ENCODE measurements at regions not wholly inside any gene's neighbourhood (a gene's known extent, or its start where the extent isn't known, plus 50 kb on each side); places are given as distances from the start of the nearest gene placed in this dataset.

GRCh38 chr18:75831960-75832359 lies 404.5 kb upstream of the SMIM21 start:
- Histone ChIP-seq H2AFZ (no peak overlapping the region), H3K27ac (ENCODE audit: low read depth) (no peak overlapping the region), H3K9me2 (ENCODE audit: insufficient read depth) (no peaks in the 10 kb centered on the region; the same call in 1 of the 2 replicates), H3F3A (replicated peaks; ENCODE audit: low read depth) (no peaks in the 10 kb centered on the region), H3K4me2 (no peak overlapping the region), H3K4me1 (ENCODE audit: insufficient read depth) (peaks cover 14% of the 10 kb centered on the region; the same call in 1 of the 2 replicates), H3K36me3 (ENCODE audit: insufficient read depth) (no peaks in the 10 kb centered on the region), H4K20me1 (replicated peaks; ENCODE audit: insufficient read depth) (no peaks in the 10 kb centered on the region), H3K79me2 (replicated peaks; ENCODE audit: insufficient read depth) (no peaks in the 10 kb centered on the region), H3K4me3 (no peak overlapping the region), H3K27me3 (ENCODE audit: insufficient read depth) (no peaks in the 10 kb centered on the region)
- no peak overlapping the region for H3K4me3 Mint-ChIP-seq
- H3K36me3 Mint-ChIP-seq (ENCODE audit: low read depth): no peaks in the 10 kb centered on the region
- DNase-seq (ENCODE audit: low spot score) (no peak), ATAC-seq (no peak)
- H3K27me3 Mint-ChIP-seq (ENCODE audit: insufficient read depth, low read depth, poor library complexity): no peaks in the 10 kb centered on the region
- TF ChIP-seq ZNF331 (CRISPR knock-in tag; IDR thresholded peaks at IDR 0.05; ENCODE audit: low read depth): no peak
- no peak for TF ChIP-seq ZNF114 (CRISPR knock-in tag; IDR thresholded peaks at IDR 0.05)
- no peak for TF ChIP-seq CREB1 (CRISPR knock-in tag; IDR thresholded peaks at IDR 0.05; ENCODE audit: low read depth)
- no peak for TF ChIP-seq STAT1 (IDR thresholded peaks at IDR 0.05; ENCODE audit: unreplicated experiment)
- no peak for TF ChIP-seq EZH2 (IDR thresholded peaks at IDR 0.05; ENCODE audit: low read depth, unreplicated experiment)
- TF ChIP-seq, protein P1, sequence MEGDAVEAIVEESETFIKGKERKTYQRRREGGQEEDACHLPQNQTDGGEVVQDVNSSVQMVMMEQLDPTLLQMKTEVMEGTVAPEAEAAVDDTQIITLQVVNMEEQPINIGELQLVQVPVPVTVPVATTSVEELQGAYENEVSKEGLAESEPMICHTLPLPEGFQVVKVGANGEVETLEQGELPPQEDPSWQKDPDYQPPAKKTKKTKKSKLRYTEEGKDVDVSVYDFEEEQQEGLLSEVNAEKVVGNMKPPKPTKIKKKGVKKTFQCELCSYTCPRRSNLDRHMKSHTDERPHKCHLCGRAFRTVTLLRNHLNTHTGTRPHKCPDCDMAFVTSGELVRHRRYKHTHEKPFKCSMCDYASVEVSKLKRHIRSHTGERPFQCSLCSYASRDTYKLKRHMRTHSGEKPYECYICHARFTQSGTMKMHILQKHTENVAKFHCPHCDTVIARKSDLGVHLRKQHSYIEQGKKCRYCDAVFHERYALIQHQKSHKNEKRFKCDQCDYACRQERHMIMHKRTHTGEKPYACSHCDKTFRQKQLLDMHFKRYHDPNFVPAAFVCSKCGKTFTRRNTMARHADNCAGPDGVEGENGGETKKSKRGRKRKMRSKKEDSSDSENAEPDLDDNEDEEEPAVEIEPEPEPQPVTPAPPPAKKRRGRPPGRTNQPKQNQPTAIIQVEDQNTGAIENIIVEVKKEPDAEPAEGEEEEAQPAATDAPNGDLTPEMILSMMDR (conservative IDR thresholded peaks at IDR 0.05; ENCODE audit: low read depth in 2 of 2): no peak
- TF ChIP-seq REST (IDR thresholded peaks at IDR 0.05; ENCODE audit: unreplicated experiment): no peak
- no peak for TF ChIP-seq POLR2AphosphoS5 (IDR thresholded peaks at IDR 0.05; ENCODE audit: low read depth)
- TF ChIP-seq JUNB (IDR thresholded peaks at IDR 0.05; ENCODE audit: unreplicated experiment): no peak
- TF ChIP-seq EZH2phosphoT487 (IDR thresholded peaks at IDR 0.05; ENCODE audit: unreplicated experiment): no peak
- no peak for TF ChIP-seq ETS1 (IDR thresholded peaks at IDR 0.05)
- no peak for TF ChIP-seq NANOG (IDR thresholded peaks at IDR 0.05; ENCODE audit: borderline replicate concordance)
- TF ChIP-seq, protein P2, sequence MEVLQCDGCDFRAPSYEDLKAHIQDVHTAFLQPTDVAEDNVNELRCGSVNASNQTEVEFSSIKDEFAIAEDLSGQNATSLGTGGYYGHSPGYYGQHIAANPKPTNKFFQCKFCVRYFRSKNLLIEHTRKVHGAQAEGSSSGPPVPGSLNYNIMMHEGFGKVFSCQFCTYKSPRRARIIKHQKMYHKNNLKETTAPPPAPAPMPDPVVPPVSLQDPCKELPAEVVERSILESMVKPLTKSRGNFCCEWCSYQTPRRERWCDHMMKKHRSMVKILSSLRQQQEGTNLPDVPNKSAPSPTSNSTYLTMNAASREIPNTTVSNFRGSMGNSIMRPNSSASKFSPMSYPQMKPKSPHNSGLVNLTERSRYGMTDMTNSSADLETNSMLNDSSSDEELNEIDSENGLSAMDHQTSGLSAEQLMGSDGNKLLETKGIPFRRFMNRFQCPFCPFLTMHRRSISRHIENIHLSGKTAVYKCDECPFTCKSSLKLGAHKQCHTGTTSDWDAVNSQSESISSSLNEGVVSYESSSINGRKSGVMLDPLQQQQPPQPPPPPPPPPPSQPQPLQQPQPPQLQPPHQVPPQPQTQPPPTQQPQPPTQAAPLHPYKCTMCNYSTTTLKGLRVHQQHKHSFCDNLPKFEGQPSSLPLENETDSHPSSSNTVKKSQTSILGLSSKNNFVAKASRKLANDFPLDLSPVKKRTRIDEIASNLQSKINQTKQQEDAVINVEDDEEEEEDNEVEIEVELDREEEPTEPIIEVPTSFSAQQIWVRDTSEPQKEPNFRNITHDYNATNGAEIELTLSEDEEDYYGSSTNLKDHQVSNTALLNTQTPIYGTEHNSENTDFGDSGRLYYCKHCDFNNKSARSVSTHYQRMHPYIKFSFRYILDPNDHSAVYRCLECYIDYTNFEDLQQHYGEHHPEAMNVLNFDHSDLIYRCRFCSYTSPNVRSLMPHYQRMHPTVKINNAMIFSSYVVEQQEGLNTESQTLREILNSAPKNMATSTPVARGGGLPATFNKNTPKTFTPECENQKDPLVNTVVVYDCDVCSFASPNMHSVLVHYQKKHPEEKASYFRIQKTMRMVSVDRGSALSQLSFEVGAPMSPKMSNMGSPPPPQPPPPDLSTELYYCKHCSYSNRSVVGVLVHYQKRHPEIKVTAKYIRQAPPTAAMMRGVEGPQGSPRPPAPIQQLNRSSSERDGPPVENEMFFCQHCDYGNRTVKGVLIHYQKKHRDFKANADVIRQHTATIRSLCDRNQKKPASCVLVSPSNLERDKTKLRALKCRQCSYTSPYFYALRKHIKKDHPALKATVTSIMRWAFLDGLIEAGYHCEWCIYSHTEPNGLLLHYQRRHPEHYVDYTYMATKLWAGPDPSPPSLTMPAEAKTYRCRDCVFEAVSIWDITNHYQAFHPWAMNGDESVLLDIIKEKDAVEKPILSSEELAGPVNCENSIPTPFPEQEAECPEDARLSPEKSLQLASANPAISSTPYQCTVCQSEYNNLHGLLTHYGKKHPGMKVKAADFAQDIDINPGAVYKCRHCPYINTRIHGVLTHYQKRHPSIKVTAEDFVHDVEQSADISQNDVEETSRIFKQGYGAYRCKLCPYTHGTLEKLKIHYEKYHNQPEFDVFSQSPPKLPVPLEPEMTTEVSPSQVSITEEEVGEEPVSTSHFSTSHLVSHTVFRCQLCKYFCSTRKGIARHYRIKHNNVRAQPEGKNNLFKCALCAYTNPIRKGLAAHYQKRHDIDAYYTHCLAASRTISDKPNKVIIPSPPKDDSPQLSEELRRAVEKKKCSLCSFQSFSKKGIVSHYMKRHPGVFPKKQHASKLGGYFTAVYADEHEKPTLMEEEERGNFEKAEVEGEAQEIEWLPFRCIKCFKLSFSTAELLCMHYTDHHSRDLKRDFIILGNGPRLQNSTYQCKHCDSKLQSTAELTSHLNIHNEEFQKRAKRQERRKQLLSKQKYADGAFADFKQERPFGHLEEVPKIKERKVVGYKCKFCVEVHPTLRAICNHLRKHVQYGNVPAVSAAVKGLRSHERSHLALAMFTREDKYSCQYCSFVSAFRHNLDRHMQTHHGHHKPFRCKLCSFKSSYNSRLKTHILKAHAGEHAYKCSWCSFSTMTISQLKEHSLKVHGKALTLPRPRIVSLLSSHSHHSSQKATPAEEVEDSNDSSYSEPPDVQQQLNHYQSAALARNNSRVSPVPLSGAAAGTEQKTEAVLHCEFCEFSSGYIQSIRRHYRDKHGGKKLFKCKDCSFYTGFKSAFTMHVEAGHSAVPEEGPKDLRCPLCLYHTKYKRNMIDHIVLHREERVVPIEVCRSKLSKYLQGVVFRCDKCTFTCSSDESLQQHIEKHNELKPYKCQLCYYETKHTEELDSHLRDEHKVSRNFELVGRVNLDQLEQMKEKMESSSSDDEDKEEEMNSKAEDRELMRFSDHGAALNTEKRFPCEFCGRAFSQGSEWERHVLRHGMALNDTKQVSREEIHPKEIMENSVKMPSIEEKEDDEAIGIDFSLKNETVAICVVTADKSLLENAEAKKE (CRISPR knock-in tag; IDR thresholded peaks at IDR 0.05): no peak
- no peak overlapping the region for H3K27ac Mint-ChIP-seq
- peaks cover 24% of the 10 kb centered on the region for H3K4me1 Mint-ChIP-seq
- H3K9me3 Mint-ChIP-seq: peaks cover 5% of the 10 kb centered on the region; the same call in 2 of the 3 replicates

All from GM23338 (cell line).